ENCODE measurements at regions not wholly inside any gene's neighbourhood (a gene's known extent, or its start where the extent isn't known, plus 50 kb on each side); places are given as distances from the start of the nearest gene placed in this dataset.

- Mint-ChIP-seq H3K4me1 (peaks cover 10% of the 10 kb centered on the region), H3K27ac (no peak overlapping the region), H3K9me3 (no peaks in the 10 kb centered on the region), H3K27me3 (ENCODE audit: insufficient read depth) (peaks cover 78% of the 10 kb centered on the region), H3K4me3 (no peak overlapping the region), H3K36me3 (ENCODE audit: low read depth) (no peaks in the 10 kb centered on the region)
- Histone ChIP-seq H3K36me3 (ENCODE audit: control insufficient read depth, insufficient read depth, low read length) (no peaks in the 10 kb centered on the region), H3K9me3 (ENCODE audit: control insufficient read depth, low read length) (no peaks in the 10 kb centered on the region), H3K27me3 (ENCODE audit: control insufficient read depth, insufficient read depth, low read length, poor library complexity, severe bottlenecking) (peaks cover 65% of the 10 kb centered on the region), H3K9ac (ENCODE audit: extremely low read depth, low read length, poor library complexity, severe bottlenecking) (no peak overlapping the region), H3K27ac (ENCODE audit: low read depth, low read length) (no peak overlapping the region), H3K4me1 (ENCODE audit: control insufficient read depth, insufficient read depth, low read length) (no peaks in the 10 kb centered on the region), H3K4me3 (ENCODE audit: low read length) (no peak overlapping the region)
- TF ChIP-seq, protein P1, sequence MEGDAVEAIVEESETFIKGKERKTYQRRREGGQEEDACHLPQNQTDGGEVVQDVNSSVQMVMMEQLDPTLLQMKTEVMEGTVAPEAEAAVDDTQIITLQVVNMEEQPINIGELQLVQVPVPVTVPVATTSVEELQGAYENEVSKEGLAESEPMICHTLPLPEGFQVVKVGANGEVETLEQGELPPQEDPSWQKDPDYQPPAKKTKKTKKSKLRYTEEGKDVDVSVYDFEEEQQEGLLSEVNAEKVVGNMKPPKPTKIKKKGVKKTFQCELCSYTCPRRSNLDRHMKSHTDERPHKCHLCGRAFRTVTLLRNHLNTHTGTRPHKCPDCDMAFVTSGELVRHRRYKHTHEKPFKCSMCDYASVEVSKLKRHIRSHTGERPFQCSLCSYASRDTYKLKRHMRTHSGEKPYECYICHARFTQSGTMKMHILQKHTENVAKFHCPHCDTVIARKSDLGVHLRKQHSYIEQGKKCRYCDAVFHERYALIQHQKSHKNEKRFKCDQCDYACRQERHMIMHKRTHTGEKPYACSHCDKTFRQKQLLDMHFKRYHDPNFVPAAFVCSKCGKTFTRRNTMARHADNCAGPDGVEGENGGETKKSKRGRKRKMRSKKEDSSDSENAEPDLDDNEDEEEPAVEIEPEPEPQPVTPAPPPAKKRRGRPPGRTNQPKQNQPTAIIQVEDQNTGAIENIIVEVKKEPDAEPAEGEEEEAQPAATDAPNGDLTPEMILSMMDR (conservative IDR thresholded peaks at IDR 0.05) = no peak
- 92 to 93% methylated on average over 12 to 15 of the region's 15 CpGs for whole genome bisulfite sequencing, 2 experiments (ENCODE audit: insufficient coverage in 1 of 2, insufficient read length in 1 of 2)
- DNase-seq = no peak
Observed at GRCh38 chr16:86314402-86315025, 195.8 kb upstream of the FOXF1 start.

GRCh38 chr16:86316967-86317812 lies 193.1 kb upstream of the FOXF1 start:
- Mint-ChIP-seq H3K4me3 (no peak overlapping the region), H3K27ac (no peak overlapping the region), H3K4me1 (peaks cover 10% of the 10 kb centered on the region), H3K36me3 (ENCODE audit: low read depth) (no peaks in the 10 kb centered on the region), H3K9me3 (no peaks in the 10 kb centered on the region), H3K27me3 (ENCODE audit: insufficient read depth) (peaks cover 76% of the 10 kb centered on the region)
- TF ChIP-seq, protein P1 (conservative IDR thresholded peaks at IDR 0.05) = peak; percentile 62
- Histone ChIP-seq H3K9ac (ENCODE audit: extremely low read depth, low read length, poor library complexity, severe bottlenecking) (no peak overlapping the region), H3K36me3 (ENCODE audit: control insufficient read depth, insufficient read depth, low read length) (no peaks in the 10 kb centered on the region), H3K9me3 (ENCODE audit: control insufficient read depth, low read length) (no peaks in the 10 kb centered on the region), H3K27me3 (ENCODE audit: control insufficient read depth, insufficient read depth, low read length, poor library complexity, severe bottlenecking) (peaks cover 56% of the 10 kb centered on the region), H3K4me1 (ENCODE audit: control insufficient read depth, insufficient read depth, low read length) (no peaks in the 10 kb centered on the region), H3K27ac (ENCODE audit: low read depth, low read length) (no peak overlapping the region), H3K4me3 (ENCODE audit: low read length) (no peak overlapping the region)
- WGBS, 2 experiments (ENCODE audit: insufficient coverage in 1 of 2, insufficient read length in 1 of 2) = 86 to 94% methylated on average over 13 to 21 of the region's 21 CpGs
- no peak for DNase-seq

DNA sequence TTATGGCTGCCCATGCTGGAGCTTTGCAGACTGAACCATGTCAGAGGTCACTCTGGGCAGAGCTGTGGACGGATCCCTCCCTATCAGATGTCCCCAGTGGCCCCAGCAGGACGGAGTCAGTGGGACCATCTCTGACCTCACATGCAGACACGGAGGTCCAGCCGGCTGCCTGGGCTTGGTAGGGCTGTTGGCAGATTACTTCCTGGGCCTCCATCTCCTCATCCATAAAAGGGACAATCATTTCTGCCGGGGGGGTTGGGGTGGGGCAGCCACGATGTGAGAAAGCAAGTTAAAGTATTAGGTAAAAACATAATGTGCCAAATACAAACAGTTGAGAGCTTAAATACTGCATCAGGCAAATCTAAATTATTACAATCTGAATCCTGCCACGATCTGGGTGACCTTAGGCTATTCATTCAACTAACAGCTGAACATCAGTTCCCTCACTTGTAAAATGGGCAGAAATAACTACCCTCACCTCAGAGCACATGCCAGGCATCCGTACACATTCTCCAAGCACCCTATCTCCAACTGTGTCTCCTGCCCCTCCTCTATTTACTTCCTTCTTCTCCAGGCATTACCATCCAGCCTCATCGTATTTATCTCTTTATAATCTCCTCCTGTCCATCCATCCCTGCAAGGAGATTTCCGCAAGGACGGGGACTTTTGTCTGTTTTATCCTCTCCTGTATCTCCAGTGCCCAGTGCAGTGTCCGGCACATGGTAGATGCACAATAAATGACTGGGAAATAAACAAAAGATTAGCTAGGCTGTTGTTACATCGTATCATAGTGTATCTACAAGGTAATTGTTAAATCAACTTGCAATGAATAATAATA lies 192.3 kb upstream of the FOXF1 start:
- TF ChIP-seq, protein P1 (conservative IDR thresholded peaks at IDR 0.05) = no peak
- peaks cover 75% of the 10 kb centered on the region for H3K27me3 Mint-ChIP-seq (ENCODE audit: insufficient read depth)
- no peaks in the 10 kb centered on the region for H3K36me3 Mint-ChIP-seq (ENCODE audit: low read depth)
- H3K4me1 Mint-ChIP-seq = peaks cover 10% of the 10 kb centered on the region
- no peak overlapping the region for H3K9ac ChIP-seq (ENCODE audit: extremely low read depth, low read length, poor library complexity, severe bottlenecking)
- H3K36me3 ChIP-seq (ENCODE audit: control insufficient read depth, insufficient read depth, low read length) = no peaks in the 10 kb centered on the region
- H3K27me3 ChIP-seq (ENCODE audit: control insufficient read depth, insufficient read depth, low read length, poor library complexity, severe bottlenecking) = peaks cover 53% of the 10 kb centered on the region
- H3K27ac ChIP-seq (ENCODE audit: low read depth, low read length) = no peak overlapping the region
- H3K9me3 ChIP-seq (ENCODE audit: control insufficient read depth, low read length) = no peaks in the 10 kb centered on the region
- H3K27ac Mint-ChIP-seq = no peak overlapping the region
- no peak overlapping the region for H3K4me3 ChIP-seq (ENCODE audit: low read length)
- no peak for DNase-seq
- 90 to 91% methylated on average over 4 to 10 of the region's 13 CpGs for WGBS, 2 experiments (ENCODE audit: insufficient coverage in 1 of 2, insufficient read length in 1 of 2)
- H3K9me3 Mint-ChIP-seq = no peaks in the 10 kb centered on the region
- H3K4me1 ChIP-seq (ENCODE audit: control insufficient read depth, insufficient read depth, low read length) = no peaks in the 10 kb centered on the region
- no peak overlapping the region for H3K4me3 Mint-ChIP-seq

All from endodermal cell (in vitro differentiated cells).